CD4-positive, alpha-beta T cell treated with Interleukin-12 subunit alpha and Interleukin-12 subunit beta, for 1 hour (primary cell): ENCODE measurements at regions not wholly inside any gene's neighbourhood (a gene's known extent, or its start where the extent isn't known, plus 50 kb on each side); places are given as distances from the start of the nearest gene placed in this dataset.

Source experiments
- DNase-seq: peaks from one replicate; pipeline ENCODE4 v3.0.0-alpha.2; 2020

GRCh38 chr11:115599125-115599524, 94.9 kb upstream of the CADM1 start:
- no peak for DNase-seq

- DNase-seq = no peak
These were observed 94.2 kb upstream of the CADM1 start for GRCh38 chr11:115598257-115598901.

DNA sequence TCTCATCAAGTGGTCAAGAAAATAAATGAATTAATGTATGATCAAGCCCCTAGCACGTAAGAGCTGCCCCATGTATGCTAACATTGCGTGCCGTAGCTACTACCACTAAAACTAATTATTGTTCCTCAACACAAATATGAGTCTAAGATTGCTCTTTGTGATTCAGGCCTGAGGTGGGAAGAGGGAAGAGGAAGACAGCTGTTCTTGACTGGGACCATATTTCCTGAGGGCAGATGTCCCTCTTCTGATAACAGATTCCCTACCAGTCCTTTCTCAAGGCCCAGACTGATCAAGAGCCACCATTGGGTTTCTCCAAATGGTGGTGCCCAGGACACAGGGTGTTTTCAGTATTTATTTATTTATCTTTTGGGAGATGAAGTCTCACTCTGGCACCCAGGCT, 87.2 kb upstream of the CADM1 start:
- no peak for DNase-seq

DNA sequence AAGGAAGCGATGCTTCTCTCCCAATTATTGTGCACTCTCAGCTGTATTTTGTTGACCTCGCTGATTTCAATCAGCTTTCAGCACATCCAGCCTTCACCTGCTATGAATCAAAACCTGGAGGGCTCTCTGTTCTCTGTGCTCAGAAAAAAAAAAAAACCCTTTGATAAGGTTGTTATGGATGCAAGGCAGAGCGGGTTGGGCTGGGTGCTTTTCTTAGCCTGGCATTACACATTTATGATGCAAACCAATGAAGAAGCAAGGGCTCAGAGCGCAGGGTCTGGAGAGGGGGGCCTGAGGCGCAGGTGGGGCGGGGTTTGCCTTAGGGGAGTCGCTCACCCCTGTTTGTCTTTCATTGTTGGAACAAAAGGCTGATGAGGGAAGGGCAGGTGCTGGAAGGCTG, 86.0 kb upstream of the CADM1 start:
- DNase-seq = no peak

GRCh38 chr11:115587718-115588342, 83.6 kb upstream of the CADM1 start:
- DNase-seq = no peak

- no peak for DNase-seq
These were observed 81.3 kb upstream of the CADM1 start for GRCh38 chr11:115585361-115586024.

GRCh38 chr11:115581871-115582639, 77.8 kb upstream of the CADM1 start:
- DNase-seq = no peak

DNA sequence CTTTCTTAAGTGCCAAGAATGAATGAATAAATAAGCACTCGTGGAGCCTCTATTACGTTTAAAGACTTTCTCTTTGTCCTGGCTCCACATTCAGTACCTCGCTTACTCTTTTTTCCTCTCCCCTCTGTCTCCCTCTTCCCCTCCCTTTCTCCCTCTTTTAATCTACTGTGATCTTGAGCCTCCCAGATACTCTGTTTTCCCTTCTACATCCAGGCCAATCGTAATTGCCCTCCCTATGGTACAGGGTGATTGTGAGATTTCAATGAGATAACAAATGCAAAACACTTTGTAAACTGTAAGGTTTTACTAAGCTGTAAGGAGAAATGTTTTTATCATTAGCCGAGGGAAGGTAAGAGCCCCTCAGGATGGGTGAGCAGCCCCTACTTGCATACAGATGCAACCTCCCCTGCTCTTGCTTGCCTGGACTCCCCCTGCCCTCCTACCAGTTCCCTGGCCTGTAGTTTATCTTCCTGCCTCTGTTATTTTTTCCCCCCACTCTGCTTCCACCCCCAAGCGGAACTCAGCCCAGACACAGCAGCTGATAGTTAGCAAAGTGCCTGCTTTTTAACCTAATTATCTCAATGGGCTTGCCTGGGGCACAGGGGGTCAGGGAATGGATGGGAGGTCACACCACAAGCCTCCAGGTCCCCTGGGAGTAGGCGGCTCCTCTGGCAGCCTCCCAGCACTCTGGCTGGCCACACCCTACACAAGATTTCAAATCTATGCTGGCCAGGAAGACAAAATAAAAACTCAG, 76.9 kb upstream of the CADM1 start:
- DNase-seq = no peak

DNA sequence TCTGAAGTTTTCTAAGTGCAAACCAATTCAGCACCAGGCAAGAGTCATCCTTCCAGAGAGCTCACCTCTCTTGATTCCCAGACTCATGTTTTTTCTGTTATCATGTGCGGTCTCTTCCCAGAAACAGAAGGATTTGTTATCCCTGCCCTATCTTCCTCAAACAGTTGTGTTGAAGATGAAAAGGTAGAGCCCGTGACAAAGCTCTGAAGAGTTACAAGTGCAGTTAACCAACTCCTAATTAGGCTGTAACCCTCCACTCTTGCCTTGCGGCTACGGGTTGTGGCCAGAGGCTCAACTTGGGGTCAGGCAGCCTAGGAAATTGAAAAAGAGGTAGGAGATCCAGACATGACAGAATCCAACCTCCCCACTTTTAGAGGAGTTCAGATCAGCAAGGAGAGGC, 76.2 kb upstream of the CADM1 start:
- DNase-seq = no peak

DNA sequence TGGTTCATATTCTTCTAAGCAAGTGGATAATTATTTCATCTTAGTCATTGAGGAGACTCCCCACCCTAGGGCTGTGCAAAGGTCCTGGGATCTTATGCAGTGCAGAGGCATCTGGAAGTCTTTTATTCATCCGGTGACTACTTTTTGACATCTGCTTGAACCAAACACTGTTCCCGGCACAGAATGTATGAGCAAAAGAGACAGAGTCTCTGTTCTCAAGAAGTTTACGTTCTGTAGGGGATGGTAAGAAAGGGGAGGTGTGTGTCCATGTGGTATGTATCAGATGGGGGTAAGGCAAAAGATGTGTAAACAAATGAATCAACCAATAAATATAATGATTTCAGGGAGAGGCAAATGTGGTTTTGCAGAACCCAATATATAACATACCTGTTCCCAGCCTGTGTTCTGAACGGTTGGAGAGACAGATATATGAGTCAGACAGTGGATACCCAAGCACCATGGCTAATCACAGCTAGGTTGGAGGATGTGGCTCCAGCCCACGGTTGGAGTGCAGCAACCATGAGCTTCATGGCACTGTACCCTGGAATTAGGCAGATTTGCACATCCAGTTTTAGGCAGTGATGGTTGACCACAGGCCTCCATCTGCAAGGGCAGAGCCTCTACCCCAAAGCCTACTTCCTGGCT, 75.1 kb upstream of the CADM1 start:
- no peak for DNase-seq

DNA sequence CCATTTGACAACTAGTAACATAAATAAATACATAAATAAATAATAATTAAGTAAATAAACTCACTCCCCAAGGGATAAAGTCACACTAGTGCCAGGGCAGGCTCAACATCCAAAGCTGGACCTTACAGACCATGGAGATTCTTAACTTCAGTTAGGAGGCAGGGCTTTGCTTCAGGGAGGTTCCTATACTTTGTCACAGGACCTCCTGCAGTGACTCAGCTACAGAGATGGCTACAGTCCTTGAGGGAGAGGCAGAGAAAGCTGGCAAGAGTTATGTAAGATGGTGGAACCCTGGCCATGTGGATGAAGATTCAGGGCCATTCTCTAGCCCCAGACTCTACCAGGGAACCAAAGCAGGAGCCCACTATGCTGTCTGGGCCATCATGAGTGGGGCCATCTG, 74.1 kb upstream of the CADM1 start:
- no peak for DNase-seq

DNA sequence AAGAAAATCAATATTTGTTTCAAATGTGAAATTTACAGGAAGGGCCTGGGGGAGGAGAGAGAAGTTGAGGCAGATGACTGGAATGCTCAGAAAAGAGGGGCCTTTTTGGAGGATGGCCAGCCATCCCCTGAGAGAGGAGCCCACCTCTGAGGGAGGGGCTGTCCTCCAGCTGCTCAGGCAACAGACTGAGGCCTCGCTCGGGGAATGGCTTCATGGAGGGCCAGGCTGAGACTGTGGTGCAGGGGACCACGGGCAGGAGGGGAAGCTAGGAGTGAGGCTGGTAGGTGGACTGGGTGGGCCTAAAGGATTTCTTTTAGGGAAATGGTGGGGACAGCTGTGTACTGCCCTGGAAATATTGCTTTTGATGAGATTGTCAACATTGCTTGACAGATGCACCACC, 73.5 kb upstream of the CADM1 start:
- DNase-seq = no peak

GRCh38 chr11:115576606-115577380, 72.6 kb upstream of the CADM1 start:
- DNase-seq = no peak

GRCh38 chr11:115572551-115572950, 68.3 kb upstream of the CADM1 start:
- no peak for DNase-seq

DNA sequence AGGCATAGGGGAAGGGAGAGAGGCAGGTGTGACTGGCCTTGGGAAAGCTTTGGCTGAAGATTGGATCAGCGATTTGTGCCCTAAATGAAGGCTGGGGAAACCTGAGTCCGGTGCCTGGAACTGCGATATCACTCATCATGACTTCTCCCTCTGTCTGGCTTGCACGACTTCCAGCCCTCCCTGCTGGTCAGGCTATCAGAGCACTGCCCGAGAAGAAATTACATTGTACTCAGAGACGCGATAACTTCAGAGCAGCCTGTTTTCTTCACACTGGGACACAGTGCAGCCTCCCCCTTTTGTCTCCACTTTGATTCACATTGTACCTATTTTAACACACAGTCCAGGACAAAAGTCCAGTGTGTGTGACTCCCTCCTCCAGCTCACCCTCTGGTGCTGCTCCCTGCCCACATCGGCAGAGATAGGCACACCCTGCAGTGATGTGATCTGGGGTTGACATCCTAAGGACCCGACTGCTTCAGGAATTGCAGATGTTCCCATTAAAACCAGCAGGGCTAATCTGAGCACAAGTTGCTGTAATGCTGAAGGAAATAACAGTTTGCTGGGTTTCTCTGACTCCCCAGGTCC, 62.1 kb upstream of the CADM1 start:
- no peak for DNase-seq

DNA sequence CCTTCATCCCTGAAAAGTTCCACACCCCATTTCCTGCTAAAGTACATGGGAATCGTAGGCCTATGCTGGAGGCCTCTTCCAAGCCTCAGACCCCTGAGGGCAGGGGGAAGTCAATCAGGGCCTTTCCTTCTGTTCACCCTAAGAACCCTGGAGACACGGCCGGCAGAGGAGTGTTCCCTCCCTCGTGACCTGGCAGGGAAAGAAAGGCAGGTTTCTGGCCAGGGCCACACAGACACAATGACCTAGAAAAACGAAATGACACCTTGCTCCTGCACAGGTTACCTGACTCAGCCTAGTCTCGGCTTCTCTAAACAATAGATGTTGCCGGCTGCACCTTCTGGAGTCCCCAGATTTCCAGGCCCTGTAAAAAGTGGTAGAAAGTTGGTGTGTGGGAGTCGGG, 60.6 kb upstream of the CADM1 start:
- no peak for DNase-seq

GRCh38 chr11:115561116-115561515, 56.9 kb upstream of the CADM1 start:
- DNase-seq = no peak

DNA sequence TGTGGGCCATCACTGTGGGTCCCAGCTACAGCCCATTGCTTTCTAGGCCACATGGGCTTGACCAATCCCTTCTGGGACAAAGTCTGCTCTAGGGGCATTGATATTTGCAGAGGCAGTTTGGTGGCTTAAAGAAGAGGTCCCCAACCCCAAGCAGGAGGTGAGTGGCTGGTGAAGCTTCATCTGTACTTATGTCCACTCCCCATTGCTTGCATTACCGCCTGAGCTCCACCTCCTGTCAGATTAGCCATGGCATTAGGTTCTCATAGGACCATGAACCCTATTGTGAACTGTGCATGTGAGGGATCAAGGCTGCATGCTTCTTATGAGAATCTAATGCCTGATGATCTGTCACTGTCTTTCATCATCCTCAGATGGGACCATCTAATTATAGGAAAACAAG, 54.4 kb upstream of the CADM1 start:
- DNase-seq = no peak

GRCh38 chr11:115557681-115558080, 53.5 kb upstream of the CADM1 start:
- no peak for DNase-seq

- DNase-seq = no peak
These were observed 52.8 kb upstream of the CADM1 start for GRCh38 chr11:115556984-115557383.
